ENCODE measurements at regions not wholly inside any gene's neighbourhood (a gene's known extent, or its start where the extent isn't known, plus 50 kb on each side); places are given as distances from the start of the nearest gene placed in this dataset.
"Not testable (repeated sequence)": the region's sequence is repeated elsewhere in the genome, so short reads cannot be mapped to it uniquely, and the experiment has no call there.

DNA sequence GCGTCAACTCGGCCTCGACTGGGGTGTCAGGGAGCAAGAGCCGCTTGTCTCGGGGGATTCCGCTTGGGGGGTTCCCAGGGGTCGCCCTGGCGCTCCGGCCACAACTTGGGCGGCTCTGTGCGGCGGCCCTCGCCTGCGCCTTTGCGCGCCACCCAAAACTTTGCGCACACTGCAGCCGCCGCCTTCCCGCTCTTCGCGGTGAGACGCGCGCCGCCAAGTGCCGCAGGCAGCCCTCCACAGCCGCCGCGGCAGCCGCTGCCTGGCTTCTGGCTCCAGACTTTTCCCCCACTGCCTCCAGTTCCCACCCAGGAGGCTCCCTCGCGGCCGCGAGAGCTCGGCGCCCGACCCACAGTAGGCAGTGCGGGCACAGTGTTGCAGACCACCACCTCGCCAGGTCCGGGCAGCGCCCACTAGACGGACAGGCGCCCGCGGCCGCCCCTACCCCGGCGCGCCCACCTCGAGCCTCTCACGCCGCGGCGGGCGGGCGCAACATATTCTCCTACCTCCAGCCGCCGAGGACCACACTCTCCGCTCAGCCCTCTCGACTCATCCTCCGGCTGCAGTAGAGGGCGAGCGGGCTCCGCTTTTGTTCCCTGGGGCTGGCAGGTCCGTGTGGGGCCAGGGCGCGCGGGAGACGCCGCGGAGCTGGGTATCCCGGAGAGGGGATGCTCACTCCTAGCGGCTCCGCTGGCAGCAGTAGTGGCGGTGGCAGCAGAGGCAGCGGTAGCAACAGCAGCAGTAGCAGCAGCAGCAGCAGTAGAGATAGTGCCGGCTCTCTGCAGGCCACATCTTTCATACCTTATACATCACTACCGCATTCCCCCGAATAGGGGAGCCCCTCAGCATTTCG is 296.6 kb downstream of the OMA1 start:
- peak; percentile 17 for DNase-seq

- no peak for DNase-seq
These were observed 297.2 kb downstream of the OMA1 start for GRCh38 chr1:58249388-58249736.

GRCh38 chr1:58248791-58249190 is 297.7 kb downstream of the OMA1 start:
- no peak for DNase-seq

- DNase-seq, result no peak
These were observed 298.5 kb downstream of the OMA1 start for GRCh38 chr1:58248072-58248471.

DNA sequence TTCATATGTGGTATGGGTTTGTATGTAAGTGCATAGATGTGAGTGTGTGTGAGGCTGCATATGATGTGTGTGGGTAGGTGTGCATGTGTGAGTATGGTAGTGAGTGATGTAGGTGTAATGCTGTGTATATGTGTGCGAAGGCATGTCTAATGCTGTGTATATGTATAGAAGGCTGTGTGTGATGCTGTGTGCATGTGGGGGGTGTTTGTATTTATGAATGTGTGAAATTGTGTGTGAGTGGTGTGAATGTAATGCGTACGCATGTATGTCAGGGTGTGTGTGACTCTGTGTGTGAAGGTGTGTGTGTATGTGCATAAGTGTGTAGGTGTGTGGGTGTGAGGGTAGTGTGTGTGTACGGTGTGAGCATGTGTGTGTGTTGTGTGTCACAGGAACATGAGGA is 300.0 kb downstream of the OMA1 start:
- no peak for DNase-seq

DNA sequence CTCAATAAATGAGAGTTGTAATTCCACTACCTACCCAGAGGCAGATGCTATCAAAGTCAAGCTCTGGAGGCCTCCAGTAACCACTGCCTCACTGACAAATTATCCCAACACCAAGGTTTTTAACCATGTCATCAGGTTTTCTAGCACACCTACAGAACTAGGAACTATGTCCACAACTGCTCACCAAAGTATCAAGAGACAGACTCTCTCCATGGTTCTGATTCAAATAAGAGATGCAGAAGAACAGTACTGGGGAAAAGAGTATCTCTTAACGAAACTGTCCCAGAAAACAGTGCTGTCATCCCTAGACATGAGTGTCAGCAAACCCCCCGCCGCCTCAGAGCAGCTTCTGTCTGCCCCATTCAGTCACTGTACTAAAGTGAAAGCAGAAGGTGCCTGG is 301.7 kb downstream of the OMA1 start:
- no peak for DNase-seq

DNA sequence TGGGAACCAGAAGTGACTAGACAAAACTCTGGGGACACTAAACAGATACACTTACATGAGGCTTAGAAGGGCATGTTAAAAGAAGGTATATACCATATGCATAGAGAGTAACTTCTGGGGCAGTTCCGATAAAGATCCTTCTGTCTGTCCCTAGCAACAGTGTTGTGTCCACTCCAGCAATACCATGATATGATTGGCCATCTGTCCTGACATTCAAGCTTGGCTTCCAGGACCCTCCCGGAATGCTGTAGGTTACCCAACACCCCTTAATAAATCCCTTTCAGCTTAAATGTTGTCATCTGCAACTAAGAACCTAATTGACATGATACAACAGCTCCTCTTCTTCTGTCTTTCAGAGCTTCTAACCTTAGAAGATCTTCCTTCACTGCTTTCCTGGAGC is 307.7 kb downstream of the OMA1 start:
- no peak for DNase-seq

DNA sequence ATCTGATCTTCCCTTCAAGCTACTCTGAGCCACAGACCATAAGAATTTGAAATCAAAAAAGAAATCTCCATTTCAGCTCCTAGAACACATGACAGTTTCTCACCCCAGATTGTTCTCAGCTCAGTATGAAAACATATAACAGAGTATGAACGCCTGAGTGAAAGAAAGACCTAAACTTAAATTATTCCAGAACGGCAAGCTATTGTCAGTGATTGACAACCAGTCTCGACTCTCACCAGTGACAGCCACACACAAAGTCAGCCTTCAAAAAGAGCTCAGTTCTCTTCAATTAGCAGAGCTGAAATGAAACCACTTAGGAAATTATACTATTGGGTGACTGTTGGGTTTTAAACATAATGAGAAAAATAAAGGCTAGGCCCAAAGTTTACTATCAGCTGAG is 312.8 kb downstream of the OMA1 start:
- no peak for DNase-seq

DNA sequence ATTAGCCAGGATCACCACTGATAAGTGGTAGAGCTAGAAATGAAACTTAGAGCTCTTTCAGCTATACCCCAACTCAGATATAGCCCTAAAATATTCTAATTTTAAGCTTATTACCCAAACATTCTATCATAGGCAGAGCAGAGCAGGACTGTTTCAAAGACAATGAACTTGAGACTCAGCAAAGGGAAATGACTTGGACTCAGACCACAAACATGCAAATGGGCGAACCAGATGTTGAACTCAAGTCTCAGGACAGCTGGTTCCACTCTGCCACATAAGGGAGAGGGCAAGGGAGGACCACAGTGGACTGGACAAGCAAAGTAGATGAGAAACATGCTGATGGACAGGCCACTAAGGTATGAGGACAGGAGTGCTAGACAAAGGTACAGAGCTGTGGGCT is 315.3 kb downstream of the OMA1 start:
- no peak for DNase-seq

- no peak for DNase-seq
These were observed 318.9 kb downstream of the OMA1 start for GRCh38 chr1:58227604-58228003.

- no peak for DNase-seq
These were observed 323.0 kb downstream of the OMA1 start for GRCh38 chr1:58223522-58223921.

DNA sequence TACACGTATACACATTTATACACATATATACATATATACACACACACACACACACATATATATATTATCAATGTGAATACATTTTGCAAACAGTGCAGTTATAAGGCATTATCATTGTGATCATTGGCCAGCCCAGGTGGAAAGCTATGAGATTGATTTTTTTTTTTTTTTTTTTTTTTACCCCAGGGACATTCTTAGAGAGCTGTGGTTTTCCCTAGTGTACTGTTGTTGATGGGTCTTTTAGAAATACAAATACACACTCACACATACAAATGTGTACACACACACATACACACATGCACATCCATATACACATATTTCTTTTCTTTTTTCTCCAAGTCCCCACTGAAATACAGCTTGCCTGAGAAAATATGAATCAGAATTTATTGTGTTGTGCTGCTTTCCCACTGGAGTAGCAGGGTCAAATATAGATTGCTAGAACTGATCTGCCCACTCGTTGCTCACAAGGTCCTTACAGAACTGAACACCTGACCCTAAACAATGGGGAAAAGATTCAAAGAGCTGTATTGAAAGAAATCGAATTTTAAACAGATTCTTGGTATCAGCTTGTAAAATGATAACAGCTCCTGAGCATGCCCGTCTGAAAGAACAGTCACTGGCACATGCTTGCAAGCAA is 325.6 kb downstream of the OMA1 start:
- DNase-seq, result no peak

GRCh38 chr1:58216169-58216568 is 330.4 kb downstream of the OMA1 start:
- DNase-seq, result not testable (repeated sequence)

DNA sequence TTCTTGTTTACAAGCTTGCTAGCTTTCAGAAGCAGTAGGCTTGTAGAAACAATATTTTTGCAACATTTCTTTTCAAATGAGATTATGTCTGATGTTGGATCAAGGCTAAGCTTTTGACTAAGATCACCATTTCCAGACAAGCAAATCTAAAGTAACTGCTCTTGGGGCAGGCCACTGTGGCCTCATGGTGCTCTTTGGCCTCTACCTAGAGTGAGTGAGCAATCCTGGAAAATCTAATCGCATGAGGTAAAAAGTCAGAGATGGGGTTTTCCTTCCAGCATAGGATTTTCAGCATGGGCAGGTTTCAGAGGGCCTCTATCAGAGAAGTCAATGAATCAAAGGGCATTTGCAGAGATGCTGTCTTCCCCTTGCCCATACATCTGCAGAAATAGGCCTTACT is 331.9 kb downstream of the OMA1 start:
- no peak for DNase-seq

- DNase-seq, result no peak
These were observed 334.7 kb downstream of the OMA1 start for GRCh38 chr1:58211869-58212268.

DNA sequence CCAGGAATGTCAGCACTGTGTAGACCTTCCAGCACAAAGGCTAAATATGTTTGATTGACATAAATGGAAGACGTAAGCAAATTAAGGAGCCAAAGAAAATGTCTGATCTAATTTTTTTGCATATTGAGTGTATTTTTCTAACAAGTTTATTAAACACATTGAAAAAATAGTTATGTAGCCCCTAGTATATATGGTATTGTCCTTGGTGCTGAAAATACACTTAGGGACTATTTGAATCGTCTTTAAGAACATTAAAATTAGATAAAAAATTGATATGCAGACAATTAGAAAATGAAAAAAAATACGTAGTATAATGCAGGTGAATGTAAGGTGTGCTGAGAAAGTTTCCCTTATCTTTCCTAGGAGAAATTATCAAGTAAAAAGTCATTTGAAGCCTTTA is 337.0 kb downstream of the OMA1 start:
- DNase-seq, result no peak

- no peak for DNase-seq
These were observed 339.8 kb downstream of the OMA1 start for GRCh38 chr1:58206749-58207148.

GRCh38 chr1:58204284-58204683 is 342.2 kb downstream of the OMA1 start:
- no peak for DNase-seq

GRCh38 chr1:58201492-58202106 is 344.9 kb downstream of the OMA1 start:
- no peak for DNase-seq

GRCh38 chr1:58200437-58200836 is 346.1 kb downstream of the OMA1 start:
- DNase-seq, result no peak

DNA sequence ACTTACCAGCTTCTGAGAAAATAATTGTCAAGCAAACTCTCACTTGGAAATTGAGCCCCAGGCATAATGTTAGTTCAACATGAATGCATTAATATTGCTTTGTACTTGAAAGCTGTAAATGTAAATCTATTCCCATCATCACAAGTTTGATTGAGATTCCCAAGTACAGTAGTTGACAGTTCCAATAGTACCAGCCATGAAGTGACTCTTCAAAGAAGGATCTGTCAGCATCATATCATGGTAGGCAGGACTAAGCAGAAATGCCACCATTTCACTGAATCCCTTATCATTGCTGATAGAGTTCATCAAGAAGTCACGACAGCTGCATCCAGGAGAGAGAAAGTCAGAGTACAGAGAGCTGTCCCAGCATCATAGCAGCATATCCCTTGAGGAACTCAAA is 348.7 kb downstream of the OMA1 start:
- no peak for DNase-seq

- DNase-seq, result no peak
These were observed 356.1 kb downstream of the OMA1 start for GRCh38 chr1:58190267-58190988.

GRCh38 chr1:58189453-58189852 is 357.1 kb downstream of the OMA1 start:
- no peak for DNase-seq

DNA sequence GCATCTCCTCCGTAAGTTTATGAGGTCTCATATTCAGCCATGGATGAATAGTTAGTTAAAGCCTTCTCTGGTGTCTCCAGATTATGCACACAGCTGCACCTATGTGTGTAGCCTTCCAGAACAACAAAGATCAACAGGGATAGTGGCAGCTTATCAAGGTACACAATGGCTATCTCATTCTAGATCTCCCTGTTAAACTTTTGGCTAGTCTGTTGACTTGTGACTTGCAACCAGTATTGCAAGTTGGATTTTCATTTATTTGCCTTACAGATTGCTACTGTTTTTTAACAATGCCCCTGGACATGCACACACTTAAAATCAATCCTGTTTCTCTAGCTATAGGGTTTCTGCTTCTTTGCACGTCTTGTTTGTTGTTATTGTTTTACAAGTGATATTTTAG is 363.2 kb downstream of the OMA1 start:
- DNase-seq, result no peak
